Psoas muscle (tissue), 7 donors: ENCODE measurements at regions not wholly inside any gene's neighbourhood (a gene's known extent, or its start where the extent isn't known, plus 50 kb on each side); places are given as distances from the start of the nearest gene placed in this dataset.
"Not testable (repeated sequence)": the region's sequence is repeated elsewhere in the genome, so short reads cannot be mapped to it uniquely, and the experiment has no call there.

Experiments used
- ATAC-seq, 4 donors: fragments of 200-7000 bp; cut with Tn5 transposase; one replicate each; pipeline ENCODE4 v1.9.1; 2020; ENCODE audit warnings: moderate library complexity in 3 of 4, mild to moderate bottlenecking in 2 of 4
- DNase-seq, 2 donors: peaks; one replicate each; pipeline ENCODE4 v3.0.0-alpha.2; 2020
- H3K27ac ChIP-seq: fragments of 200-600 bp; one replicate; pipeline ENCODE4 v1.8.0; 2022
- H3K27me3 ChIP-seq, 3 donors: fragments of 200-600 bp in 1 of 3; one replicate each; pipeline versions ENCODE4 v1.6.1 to v1.8.0; 2013 to 2022; ENCODE audit warnings: low read length in 2 of 3, mild to moderate bottlenecking in 2 of 3, moderate library complexity in 1 of 3; ENCODE audit not compliant: insufficient read depth in 3 of 3
- H3K36me3 ChIP-seq, 2 donors: fragments of 200-600 bp in 1 of 2; one replicate each; pipeline versions ENCODE4 v1.6.1 to v1.8.0; 2013 to 2022; ENCODE audit warnings: low read depth in 1 of 2, mild to moderate bottlenecking in 1 of 2, moderate library complexity in 1 of 2; ENCODE audit not compliant: insufficient read depth in 1 of 2
- H3K4me1 ChIP-seq: fragments of 200-600 bp; one replicate; pipeline ENCODE4 v1.8.0; 2022
- H3K4me3 ChIP-seq: fragments of 200-600 bp; one replicate; pipeline ENCODE4 v1.8.0; 2022; ENCODE audit warnings: mild to moderate bottlenecking
- H3K9me3 ChIP-seq: fragments of 200-600 bp; one replicate; pipeline ENCODE4 v1.8.0; 2022
- WGBS, 3 donors: extraction: QIAGEN DNeasy Blood & Tissue Kit; methylation state at CpG; one replicate each; pipeline versions ENCODE4 v1.1.6 to v1.1.7; 2013; 5-methylcytosine and 5-hydroxymethylcytosine counted together
- intact Hi-C, 2 donors: fragments of 100-400 bp; cut with DNase I; formaldehyde crosslinking; loops; one replicate each; pipeline versions ENCODE4 v1.11.0 to v1.14.2; 2022
- TF ChIP-seq, protein P1 (sequence below): fragments of 200-600 bp; IDR thresholded peaks from one replicate; pipeline ENCODE4 v1.8.0; 2022; ENCODE audit warnings: antibody characterized with exemption
- donor health status: healthy with polysubstance abuse.
- donor health status: DM: no; HTN: no; CAD: no; lungs with moderate emphysema.
- donor health status: Bipolar disorder and iron deficiency.
- donor health status: healthy.
- donor health status: DM: yes; HTN: yes; CAD: no.
- donor health status: DM: no; HTN: no; CAD: no.
- donor health status: DM: yes; HTN: yes; CAD: no.

DNA sequence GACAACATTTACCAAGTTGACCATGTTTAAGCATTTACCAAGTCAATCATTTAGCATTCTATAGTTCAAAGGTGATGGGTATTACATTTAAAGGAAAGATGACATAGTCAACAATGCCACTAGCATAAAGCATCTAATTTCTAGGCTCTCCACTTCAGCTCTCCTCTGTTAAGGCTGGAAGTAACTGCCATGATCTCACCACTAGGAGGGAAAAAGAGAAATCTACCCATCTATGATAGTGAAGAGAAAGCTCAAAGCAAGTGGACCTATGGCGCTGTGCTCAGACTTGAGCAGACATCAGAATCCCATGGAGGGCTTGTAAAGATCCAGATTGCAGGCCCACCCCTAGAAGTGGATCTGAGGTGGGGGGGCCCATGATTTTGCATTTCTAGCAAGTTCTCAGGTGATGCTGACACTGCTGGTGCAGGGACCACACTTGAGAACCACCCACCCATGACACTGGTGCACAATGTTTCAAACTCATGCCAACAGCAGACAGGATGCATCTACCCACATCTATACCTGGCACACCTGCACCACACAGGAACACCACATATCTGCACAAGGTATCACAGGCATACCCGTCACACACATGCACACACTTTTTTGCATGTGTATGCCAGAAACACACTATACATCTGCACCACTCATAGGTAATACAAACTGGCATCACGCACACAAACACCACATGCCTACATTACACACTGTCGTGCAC, 392.9 kb upstream of the RUNX1 start:
- H3K9me3 ChIP-seq, result no peaks in the 10 kb centered on the region
- H3K36me3 ChIP-seq, result no peaks in the 10 kb centered on the region
- DNase-seq (no peak), ATAC-seq (no peak)
- no peak overlapping the region for H3K4me3 ChIP-seq
- WGBS, 3 donors, result 89 to 95% (median 92%) methylated on average over 4 of the region's 4 CpGs
- TF ChIP-seq, protein P1, sequence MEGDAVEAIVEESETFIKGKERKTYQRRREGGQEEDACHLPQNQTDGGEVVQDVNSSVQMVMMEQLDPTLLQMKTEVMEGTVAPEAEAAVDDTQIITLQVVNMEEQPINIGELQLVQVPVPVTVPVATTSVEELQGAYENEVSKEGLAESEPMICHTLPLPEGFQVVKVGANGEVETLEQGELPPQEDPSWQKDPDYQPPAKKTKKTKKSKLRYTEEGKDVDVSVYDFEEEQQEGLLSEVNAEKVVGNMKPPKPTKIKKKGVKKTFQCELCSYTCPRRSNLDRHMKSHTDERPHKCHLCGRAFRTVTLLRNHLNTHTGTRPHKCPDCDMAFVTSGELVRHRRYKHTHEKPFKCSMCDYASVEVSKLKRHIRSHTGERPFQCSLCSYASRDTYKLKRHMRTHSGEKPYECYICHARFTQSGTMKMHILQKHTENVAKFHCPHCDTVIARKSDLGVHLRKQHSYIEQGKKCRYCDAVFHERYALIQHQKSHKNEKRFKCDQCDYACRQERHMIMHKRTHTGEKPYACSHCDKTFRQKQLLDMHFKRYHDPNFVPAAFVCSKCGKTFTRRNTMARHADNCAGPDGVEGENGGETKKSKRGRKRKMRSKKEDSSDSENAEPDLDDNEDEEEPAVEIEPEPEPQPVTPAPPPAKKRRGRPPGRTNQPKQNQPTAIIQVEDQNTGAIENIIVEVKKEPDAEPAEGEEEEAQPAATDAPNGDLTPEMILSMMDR, result no peak
- H3K4me1 ChIP-seq, result no peaks in the 10 kb centered on the region
- intact Hi-C loops, result no loop called here
- no peaks in the 10 kb centered on the region for H3K27me3 ChIP-seq
- H3K27ac ChIP-seq, result no peak overlapping the region

DNA sequence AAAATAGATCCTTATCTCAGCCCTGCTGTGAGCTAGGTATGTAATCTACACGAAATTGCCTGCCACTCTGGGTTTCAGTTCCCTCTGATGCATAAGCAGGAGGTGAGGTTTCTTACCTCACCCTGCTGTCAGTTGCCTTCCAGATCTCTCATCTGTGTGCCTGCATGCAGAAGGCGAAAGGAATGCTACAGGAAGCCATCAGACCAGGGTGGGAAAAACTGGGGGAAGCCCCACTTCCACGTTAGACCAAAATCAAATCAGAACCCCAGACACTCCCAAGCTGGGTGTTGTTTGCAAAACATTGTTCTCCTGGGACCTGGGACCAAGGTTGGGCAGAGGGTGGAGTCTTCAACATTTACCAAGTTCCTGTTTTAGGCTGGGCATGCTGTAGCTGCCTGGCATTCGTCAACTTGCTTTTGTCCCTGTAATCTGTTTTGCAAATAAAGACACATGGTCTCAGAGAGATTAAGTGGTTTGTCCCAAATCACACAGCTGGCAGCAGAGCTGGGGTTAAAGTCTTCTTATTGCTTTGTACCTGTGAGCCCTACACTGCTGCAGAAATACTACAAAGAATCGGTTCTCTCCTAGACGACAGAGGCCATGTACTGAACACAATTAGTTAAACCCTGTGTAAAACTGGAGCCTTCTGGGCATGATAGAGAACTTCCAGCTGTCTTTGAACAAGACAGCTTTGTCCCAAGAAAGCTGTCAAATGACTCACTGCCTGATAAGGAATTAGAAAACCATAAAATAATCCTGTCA, 389.7 kb upstream of the RUNX1 start:
- Histone ChIP-seq H3K27ac (no peak overlapping the region), H3K4me1 (no peaks in the 10 kb centered on the region), H3K4me3 (no peak overlapping the region), H3K27me3 (no peaks in the 10 kb centered on the region), H3K9me3 (peaks cover 12% of the 10 kb centered on the region), H3K36me3 (no peaks in the 10 kb centered on the region)
- TF ChIP-seq, protein P1, result no peak
- DNase-seq (no peak), ATAC-seq (no peak)
- 34 to 47% (median 38%) methylated on average over 6 of the region's 6 CpGs for WGBS, 3 donors
- intact Hi-C loops, result no loop called here

DNA sequence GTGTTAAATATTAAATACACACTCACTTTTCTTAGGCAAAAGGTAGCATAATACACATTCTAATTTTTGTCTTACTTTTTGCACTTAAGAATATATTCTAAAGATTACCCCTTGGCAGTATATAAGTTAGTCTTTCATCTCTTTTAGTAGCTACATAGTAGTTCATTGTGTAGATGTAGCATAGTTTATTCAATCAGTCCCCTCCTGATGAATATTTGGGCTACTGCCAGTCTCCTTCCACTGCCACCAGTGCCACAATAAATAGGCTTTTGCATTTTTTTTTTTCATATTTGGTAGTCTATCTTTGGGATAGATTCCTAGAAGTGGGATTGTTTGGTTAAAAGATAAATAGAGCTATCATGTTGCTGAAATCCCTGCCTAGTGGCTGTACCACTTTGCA, 388.8 kb upstream of the RUNX1 start:
- Histone ChIP-seq H3K4me1 (no peaks in the 10 kb centered on the region), H3K4me3 (no peak overlapping the region), H3K27ac (no peak overlapping the region), H3K27me3 (no peaks in the 10 kb centered on the region), H3K36me3 (no peaks in the 10 kb centered on the region), H3K9me3 (peaks cover 16% of the 10 kb centered on the region)
- ATAC-seq (no peak), DNase-seq (no peak)
- TF ChIP-seq, protein P1, result no peak
- intact Hi-C loops, result no loop called here

DNA sequence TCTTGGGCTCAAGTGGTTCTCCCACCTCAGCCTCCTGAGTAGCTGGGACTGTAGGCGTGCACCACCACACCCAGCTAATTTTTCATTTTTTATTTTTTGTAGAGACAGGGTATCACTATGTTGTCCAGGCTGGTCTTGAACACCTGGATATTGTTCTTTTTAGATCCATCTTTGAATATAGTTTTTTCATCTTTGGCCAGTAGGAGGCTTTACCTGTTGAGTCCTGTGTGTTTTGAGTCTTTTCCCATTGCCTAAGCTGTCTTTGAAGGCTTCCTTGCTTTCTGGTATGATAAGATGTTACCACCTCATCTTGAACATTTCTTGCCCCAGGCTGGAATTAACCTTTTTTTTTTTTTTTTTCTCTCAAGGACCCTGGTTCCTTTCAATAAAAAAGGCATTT, 387.8 kb upstream of the RUNX1 start:
- 93 to 100% (median 95%) methylated on average over 1 of the region's 1 CpG for WGBS, 3 donors
- Histone ChIP-seq H3K4me3 (no peak overlapping the region), H3K4me1 (no peaks in the 10 kb centered on the region), H3K36me3 (no peaks in the 10 kb centered on the region), H3K9me3 (peaks cover 20% of the 10 kb centered on the region), H3K27me3 (no peaks in the 10 kb centered on the region), H3K27ac (no peak overlapping the region)
- intact Hi-C loops, result no loop called here
- DNase-seq (no peak), ATAC-seq (no peak)
- TF ChIP-seq, protein P1, result no peak

DNA sequence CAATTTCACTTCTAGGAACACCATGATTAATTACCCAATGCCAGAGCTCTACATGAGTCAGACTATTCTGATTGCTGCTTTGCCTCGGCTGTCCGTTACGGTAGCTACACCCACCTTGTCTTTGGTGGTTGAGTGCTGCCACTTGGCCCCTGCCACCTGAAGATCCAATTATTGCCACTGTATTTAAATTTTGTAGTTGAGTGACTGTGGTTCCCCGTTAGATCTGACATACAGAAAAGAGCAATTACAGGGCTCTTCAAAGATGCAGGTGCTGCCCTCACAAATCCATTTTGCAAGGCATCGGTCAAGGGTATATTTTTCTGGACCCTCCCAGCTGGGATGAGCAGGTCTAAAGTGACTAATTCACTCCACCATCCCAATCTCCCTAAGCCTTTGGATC, 383.5 kb upstream of the RUNX1 start:
- H3K4me1 ChIP-seq, H3K4me3 ChIP-seq, ATAC-seq, H3K27me3 ChIP-seq, intact Hi-C loops, H3K27ac ChIP-seq, H3K36me3 ChIP-seq, DNase-seq: not testable (repeated sequence)
- H3K9me3 ChIP-seq, result peaks cover 26% of the 10 kb centered on the region
- 71 to 77% (median 75%) methylated on average over 5 of the region's 5 CpGs for whole genome bisulfite sequencing, 3 donors
